T-helper 2 cell treated with Interferon-gamma antibody and Interleukin-4, amounts not matched to agents 5 μg/mL and 100 μg/mL, for 36 hours (primary cell): ENCODE measurements at regions not wholly inside any gene's neighbourhood (a gene's known extent, or its start where the extent isn't known, plus 50 kb on each side); places are given as distances from the start of the nearest gene placed in this dataset.

Experiments
- DNase-seq: peaks from one replicate; pipeline ENCODE4 v3.0.0; 2021; ENCODE audit warnings: low spot score
- H3K27ac Mint-ChIP-seq: one replicate; pipeline ENCODE4 v1.8.0; 2021; ENCODE audit warnings: mild to moderate bottlenecking, mixed read lengths
- H3K27me3 Mint-ChIP-seq: one replicate; pipeline ENCODE4 v1.8.0; 2021; ENCODE audit warnings: low read depth, mixed read lengths
- H3K36me3 Mint-ChIP-seq: one replicate; pipeline ENCODE4 v1.8.0; 2021; ENCODE audit warnings: low read depth, mixed read lengths
- H3K4me1 Mint-ChIP-seq: one replicate; pipeline ENCODE4 v1.8.0; 2021; ENCODE audit warnings: low read depth, mixed read lengths
- H3K4me3 Mint-ChIP-seq: one replicate; pipeline ENCODE4 v1.8.0; 2022; ENCODE audit warnings: mild to moderate bottlenecking, moderate library complexity, mixed read lengths
- H3K9me3 Mint-ChIP-seq: one replicate; pipeline ENCODE4 v1.8.0; 2021; ENCODE audit warnings: mixed read lengths

- no peak for DNase-seq
- H3K4me3 Mint-ChIP-seq: no peak overlapping the region
- H3K36me3 Mint-ChIP-seq: no peaks in the 10 kb centered on the region
- no peak overlapping the region for H3K27ac Mint-ChIP-seq
- peaks cover 13% of the 10 kb centered on the region for H3K9me3 Mint-ChIP-seq
- no peaks in the 10 kb centered on the region for H3K4me1 Mint-ChIP-seq
- no peaks in the 10 kb centered on the region for H3K27me3 Mint-ChIP-seq
Observed at GRCh38 chr7:156058248-156058647, 246.0 kb upstream of the SHH start.

GRCh38 chr7:156056534-156056933, 244.3 kb upstream of the SHH start:
- no peak overlapping the region for H3K4me3 Mint-ChIP-seq
- no peaks in the 10 kb centered on the region for H3K27me3 Mint-ChIP-seq
- peaks cover 13% of the 10 kb centered on the region for H3K9me3 Mint-ChIP-seq
- DNase-seq: no peak
- no peaks in the 10 kb centered on the region for H3K4me1 Mint-ChIP-seq
- no peaks in the 10 kb centered on the region for H3K36me3 Mint-ChIP-seq
- H3K27ac Mint-ChIP-seq: no peak overlapping the region

DNA sequence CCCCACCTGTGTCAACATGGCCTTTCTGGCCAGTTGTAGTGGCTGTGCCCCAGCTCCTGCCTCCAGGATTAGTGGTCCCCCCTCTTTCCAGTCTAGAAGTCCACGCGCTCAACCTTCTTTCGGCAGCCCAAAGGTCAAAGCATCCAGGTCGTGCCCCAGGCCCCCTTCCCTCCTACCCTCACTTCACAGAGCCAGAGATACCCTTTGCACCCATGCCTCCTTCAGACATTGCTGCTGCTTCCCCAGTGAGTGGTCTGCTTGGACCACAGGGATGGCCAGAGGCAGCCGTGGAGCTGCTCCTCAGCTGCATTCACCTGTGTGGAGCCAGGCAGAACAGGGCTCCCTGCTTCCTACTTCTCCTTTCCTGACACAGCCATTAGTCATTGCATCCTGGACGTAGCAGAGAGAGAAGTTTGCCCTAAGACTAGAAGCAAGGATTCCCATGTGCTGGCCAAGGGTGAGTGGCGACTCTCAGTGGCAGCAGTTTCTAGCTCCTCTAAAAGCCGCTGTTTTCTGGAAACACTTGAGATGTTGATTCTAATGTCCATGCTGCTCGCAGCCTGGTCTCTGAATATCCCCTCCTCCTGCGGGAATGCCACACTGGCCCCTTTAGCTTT, 243.1 kb upstream of the SHH start:
- H3K4me1 Mint-ChIP-seq: no peaks in the 10 kb centered on the region
- no peak overlapping the region for H3K4me3 Mint-ChIP-seq
- H3K36me3 Mint-ChIP-seq: no peaks in the 10 kb centered on the region
- H3K27me3 Mint-ChIP-seq: no peaks in the 10 kb centered on the region
- peaks cover 3% of the 10 kb centered on the region for H3K9me3 Mint-ChIP-seq
- H3K27ac Mint-ChIP-seq: no peak overlapping the region
- no peak for DNase-seq

DNA sequence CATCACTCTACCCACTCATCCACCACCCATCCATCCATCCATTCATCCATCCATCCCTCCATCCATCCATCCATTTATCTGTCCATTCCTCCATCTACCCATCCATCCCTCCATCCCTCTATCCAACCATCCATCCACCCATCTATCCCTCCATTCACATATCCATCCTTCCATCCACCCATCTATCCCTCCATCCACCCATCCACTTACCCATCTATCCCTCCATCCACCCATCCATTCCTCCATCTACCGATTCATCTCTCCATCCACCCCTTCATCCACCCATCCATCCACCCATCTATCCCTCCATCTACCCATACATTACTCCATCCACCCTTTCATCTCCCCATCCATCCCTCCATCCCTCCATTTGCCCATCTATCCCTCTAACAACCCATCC, 239.6 kb upstream of the SHH start:
- Mint-ChIP-seq H3K27me3 (no peaks in the 10 kb centered on the region), H3K9me3 (no peaks in the 10 kb centered on the region), H3K36me3 (no peaks in the 10 kb centered on the region), H3K4me3 (no peak overlapping the region), H3K4me1 (no peaks in the 10 kb centered on the region), H3K27ac (no peak overlapping the region)
- DNase-seq: no peak

DNA sequence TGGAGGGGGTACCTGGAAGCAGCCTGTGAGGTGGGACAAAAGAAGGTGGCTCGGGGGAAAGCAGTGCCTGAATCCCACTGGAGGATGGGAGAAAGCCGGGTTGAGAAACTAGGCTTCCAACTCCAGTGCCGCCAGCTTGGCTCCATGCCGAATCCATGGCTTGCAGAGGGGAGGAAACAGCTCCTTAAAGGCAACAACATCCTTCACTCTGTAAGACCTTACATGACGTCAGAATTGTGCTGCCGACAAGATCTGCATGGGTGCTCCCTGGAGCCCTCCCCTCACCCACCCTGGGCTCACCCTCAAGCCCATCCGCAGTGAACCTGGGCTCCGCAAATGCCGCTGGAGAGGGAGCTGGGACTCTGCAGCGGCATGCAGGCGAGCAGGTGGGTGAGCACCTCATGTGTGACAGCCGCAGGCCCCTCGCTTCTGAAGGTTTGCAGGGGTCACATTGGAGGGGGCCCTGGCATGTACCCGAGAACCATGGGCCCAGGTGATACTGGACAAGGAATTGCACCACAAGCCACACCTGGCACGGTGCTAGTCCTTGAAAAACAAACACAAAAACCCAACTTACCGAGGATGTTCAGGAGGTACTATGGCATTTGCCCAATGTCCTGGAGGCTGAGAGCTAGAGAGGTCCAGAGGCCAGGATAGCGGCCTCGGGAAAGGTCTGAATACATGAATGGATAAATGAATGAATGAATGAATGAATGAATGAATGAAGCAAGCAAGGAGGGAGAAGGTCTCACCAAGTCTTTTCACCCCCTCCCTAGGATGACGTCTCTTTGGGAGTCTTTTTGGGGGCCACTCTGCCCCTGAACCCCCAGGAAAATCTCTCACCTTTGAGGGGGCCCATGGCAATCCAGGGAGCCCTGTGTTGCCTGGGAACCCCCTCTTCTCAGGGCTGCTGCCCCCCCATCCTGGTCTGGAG, 238.6 kb upstream of the SHH start:
- Mint-ChIP-seq H3K4me1 (no peaks in the 10 kb centered on the region), H3K27me3 (no peaks in the 10 kb centered on the region), H3K4me3 (no peak overlapping the region), H3K27ac (no peak overlapping the region), H3K9me3 (no peaks in the 10 kb centered on the region), H3K36me3 (no peaks in the 10 kb centered on the region)
- DNase-seq: no peak

DNA sequence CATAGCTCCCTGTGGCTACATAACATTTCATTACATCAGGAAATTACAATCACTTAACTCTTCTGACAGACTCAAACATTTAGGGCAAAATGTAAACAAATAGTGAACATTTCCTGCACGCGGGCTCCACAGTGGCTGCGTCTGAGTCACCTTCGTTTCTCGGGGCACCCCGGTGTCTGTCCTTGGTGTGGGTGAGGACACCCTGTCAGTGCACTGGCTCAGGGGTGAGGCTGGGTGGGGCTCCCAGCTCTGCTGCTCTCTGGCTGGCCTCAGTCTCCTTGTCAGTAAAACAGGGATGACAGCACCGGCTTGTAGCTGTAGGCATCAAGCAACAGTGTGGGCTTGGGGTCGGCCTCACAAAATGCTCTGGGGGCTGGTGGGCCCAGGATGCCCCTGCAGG, 237.1 kb upstream of the SHH start:
- Mint-ChIP-seq H3K4me3 (no peak overlapping the region), H3K27ac (no peak overlapping the region), H3K27me3 (no peaks in the 10 kb centered on the region), H3K9me3 (no peaks in the 10 kb centered on the region), H3K36me3 (no peaks in the 10 kb centered on the region), H3K4me1 (no peaks in the 10 kb centered on the region)
- DNase-seq: no peak

GRCh38 chr7:156046031-156046560, 233.8 kb upstream of the SHH start:
- no peaks in the 10 kb centered on the region for H3K27me3 Mint-ChIP-seq
- H3K9me3 Mint-ChIP-seq: no peaks in the 10 kb centered on the region
- H3K36me3 Mint-ChIP-seq: no peaks in the 10 kb centered on the region
- no peak overlapping the region for H3K27ac Mint-ChIP-seq
- DNase-seq: no peak
- no peak overlapping the region for H3K4me3 Mint-ChIP-seq
- no peaks in the 10 kb centered on the region for H3K4me1 Mint-ChIP-seq

GRCh38 chr7:156043416-156044178, 231.3 kb upstream of the SHH start:
- no peaks in the 10 kb centered on the region for H3K9me3 Mint-ChIP-seq
- H3K27ac Mint-ChIP-seq: no peak overlapping the region
- no peak overlapping the region for H3K4me3 Mint-ChIP-seq
- no peaks in the 10 kb centered on the region for H3K4me1 Mint-ChIP-seq
- H3K36me3 Mint-ChIP-seq: no peaks in the 10 kb centered on the region
- no peak for DNase-seq
- H3K27me3 Mint-ChIP-seq: no peaks in the 10 kb centered on the region

DNA sequence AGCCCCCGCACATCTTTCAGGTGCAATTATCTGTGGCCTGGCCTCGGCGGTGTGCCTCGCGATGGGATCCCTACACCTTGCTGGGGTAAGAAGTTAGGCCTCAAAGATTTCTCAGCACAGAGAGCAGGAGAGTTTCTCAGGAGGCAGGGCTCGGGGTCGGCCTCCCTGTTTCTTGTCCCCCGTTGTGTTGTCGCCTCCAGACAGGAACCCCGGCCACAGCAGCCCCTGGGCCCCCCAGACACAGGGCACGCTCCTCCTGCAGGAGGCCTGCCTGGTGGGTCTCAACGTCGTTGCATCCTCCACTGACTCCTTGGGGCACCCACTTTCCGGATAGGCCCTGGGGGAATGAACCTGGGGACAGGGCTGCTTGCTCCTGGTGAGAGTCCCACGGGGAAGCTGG, 229.1 kb upstream of the SHH start:
- Mint-ChIP-seq H3K36me3 (no peaks in the 10 kb centered on the region), H3K27me3 (peaks cover 2% of the 10 kb centered on the region), H3K27ac (no peak overlapping the region), H3K4me1 (no peaks in the 10 kb centered on the region), H3K4me3 (no peak overlapping the region), H3K9me3 (no peaks in the 10 kb centered on the region)
- DNase-seq: no peak

DNA sequence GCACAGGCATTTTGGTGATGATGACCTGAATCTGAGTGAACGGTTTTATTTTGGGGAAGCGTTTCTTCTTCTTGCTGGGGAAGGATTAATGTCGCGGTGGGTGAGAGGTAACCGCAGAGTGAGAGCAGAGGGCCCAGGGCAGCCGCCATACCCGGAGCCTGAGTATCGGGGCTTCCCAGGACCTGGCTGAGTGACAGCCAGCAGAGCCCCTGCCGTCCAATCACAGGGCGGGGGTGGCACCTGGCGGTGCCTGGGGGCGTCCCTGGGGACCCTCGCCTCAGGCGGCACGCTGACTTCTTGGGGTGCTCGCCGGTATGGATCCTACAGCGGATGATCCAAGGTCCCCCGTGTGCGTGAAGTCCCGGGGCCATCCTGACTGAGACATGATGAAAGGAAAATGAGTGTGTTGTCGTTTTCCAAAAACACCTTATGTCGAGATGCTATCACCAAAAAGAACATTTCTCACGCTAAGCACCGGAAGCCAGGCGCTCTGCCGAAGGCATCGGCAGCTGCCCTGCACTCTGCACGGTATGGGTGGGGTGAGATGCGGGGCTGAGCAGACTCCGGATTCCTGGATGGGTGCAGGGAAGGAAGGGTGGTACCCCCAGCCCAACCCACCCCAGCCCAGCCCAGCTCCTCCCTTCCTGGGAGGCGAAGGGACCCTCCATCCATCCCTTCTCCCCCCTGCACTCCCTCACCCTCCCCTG, 227.9 kb upstream of the SHH start:
- Mint-ChIP-seq H3K4me3 (no peak overlapping the region), H3K9me3 (no peaks in the 10 kb centered on the region), H3K27ac (no peak overlapping the region), H3K36me3 (no peaks in the 10 kb centered on the region), H3K27me3 (peaks cover 2% of the 10 kb centered on the region), H3K4me1 (no peaks in the 10 kb centered on the region)
- DNase-seq: no peak

DNA sequence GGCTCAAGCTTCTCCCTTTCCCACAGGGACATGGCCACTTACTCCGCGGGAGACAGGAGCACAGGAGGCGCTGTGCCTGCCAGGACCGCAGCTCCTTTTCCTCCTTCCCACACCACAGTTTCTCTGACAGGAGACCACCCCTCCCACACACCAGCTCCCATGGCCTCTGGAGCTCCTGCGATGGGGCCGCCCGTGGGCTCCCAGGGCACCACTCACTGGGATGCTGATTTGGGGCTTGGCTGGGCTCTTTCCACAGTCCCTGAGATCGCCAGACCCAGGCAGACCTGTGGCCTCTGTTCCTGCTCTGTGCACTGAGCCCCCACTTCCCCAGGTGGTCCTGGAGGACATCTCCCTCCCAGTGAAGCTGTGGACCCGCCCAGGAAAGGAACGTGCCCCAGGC, 226.9 kb upstream of the SHH start:
- H3K36me3 Mint-ChIP-seq: no peaks in the 10 kb centered on the region
- no peak overlapping the region for H3K27ac Mint-ChIP-seq
- no peak overlapping the region for H3K4me3 Mint-ChIP-seq
- DNase-seq: no peak
- H3K9me3 Mint-ChIP-seq: no peaks in the 10 kb centered on the region
- no peaks in the 10 kb centered on the region for H3K4me1 Mint-ChIP-seq
- peaks cover 2% of the 10 kb centered on the region for H3K27me3 Mint-ChIP-seq

DNA sequence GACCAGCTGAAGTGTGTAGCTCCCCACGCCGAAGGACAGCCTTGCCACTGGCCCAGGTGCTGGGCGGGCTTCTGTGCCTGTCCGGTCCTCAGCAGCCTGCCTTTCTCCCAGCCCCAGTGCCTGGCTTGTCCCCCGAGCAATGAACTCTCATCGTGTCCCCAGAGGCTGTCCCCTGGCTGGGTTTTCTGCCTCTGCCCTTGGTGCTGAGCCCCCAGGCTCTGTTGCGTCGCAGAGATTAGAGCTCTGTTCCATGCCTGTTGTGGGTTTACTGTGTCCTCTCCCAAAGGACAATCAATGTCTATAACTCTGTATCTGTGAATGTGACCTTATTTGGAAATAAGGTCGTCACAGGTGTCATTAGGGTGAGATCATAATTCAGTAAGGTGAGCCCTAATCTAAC, 226.1 kb upstream of the SHH start:
- Mint-ChIP-seq H3K27ac (no peak overlapping the region), H3K4me3 (no peak overlapping the region), H3K27me3 (peaks cover 2% of the 10 kb centered on the region), H3K4me1 (no peaks in the 10 kb centered on the region), H3K9me3 (peaks cover 4% of the 10 kb centered on the region), H3K36me3 (no peaks in the 10 kb centered on the region)
- DNase-seq: no peak

GRCh38 chr7:156036153-156036552, 223.9 kb upstream of the SHH start:
- Mint-ChIP-seq H3K36me3 (no peaks in the 10 kb centered on the region), H3K9me3 (peaks cover 14% of the 10 kb centered on the region), H3K4me1 (no peaks in the 10 kb centered on the region), H3K27me3 (peaks cover 2% of the 10 kb centered on the region), H3K4me3 (no peak overlapping the region), H3K27ac (no peak overlapping the region)
- no peak for DNase-seq
